VCaP (cell line): ENCODE measurements at regions not wholly inside any gene's neighbourhood (a gene's known extent, or its start where the extent isn't known, plus 50 kb on each side); places are given as distances from the start of the nearest gene placed in this dataset.
"Not testable (repeated sequence)": the region's sequence is repeated elsewhere in the genome, so short reads cannot be mapped to it uniquely, and the experiment has no call there.

Experiments
- H3K27ac ChIP-seq: fragments of 450-650 bp; 2 replicates; pipeline ENCODE4 v1.5.1; 2017
- CTCF ChIP-seq: fragments of 450-650 bp; conservative IDR thresholded peaks from 2 replicates; pipeline ENCODE4 v1.5.1; 2017; ENCODE audit warnings: mild to moderate bottlenecking, moderate library complexity

DNA sequence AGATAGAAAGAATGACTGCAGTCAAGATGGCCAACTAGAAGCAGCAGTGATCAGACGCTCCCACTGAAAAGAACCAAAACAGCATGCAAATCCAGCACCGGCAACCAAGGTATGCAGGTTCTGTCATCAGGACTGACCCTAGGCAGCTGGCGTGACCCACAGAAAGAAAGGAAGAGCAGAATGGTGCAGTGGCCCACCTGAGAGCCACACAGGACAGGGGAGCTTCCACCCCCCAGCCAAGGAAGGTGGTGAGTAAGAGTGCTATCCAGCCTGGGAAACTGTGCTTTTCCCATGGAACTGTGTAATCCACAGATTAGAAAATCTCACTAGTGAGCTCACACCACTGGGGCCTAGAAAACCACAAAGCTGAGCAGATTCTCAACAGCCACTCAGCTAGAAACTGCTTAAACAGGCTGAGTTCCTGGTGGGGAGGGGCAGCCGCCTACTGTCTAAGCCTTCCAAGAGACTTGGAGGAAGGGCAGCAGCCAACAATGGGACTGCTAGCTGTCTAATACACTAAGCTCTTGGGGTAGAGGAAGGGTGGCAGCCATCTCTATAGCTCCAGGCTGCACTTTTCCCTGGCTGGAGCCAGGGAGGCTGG, 127.9 kb downstream of the EVA1A start:
- H3K27ac ChIP-seq = no peak overlapping the region
- no peak for TF ChIP-seq CTCF

DNA sequence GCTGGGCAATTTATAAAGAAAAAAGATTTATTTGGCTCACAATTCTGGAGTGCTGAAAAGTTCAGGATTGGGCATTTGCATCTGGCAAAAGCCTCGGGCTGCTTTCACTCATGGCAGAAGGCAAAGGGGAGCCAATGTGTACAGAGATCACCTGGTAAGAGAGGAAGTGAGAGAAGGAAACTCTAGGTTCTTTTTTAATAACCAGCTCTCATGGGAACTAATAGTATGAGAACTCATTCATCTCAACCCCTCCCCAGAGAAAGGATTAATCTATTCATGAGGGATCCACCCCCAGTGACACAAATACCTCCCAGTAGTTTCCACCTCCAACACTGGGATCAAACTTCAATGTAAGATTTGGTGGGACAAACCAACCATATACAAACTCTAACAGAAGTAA, 129.0 kb downstream of the EVA1A start:
- H3K27ac ChIP-seq = no peak overlapping the region
- TF ChIP-seq CTCF = no peak

GRCh38 chr2:75431276-75431675, 129.5 kb downstream of the EVA1A start:
- no peak overlapping the region for H3K27ac ChIP-seq
- TF ChIP-seq CTCF = no peak

DNA sequence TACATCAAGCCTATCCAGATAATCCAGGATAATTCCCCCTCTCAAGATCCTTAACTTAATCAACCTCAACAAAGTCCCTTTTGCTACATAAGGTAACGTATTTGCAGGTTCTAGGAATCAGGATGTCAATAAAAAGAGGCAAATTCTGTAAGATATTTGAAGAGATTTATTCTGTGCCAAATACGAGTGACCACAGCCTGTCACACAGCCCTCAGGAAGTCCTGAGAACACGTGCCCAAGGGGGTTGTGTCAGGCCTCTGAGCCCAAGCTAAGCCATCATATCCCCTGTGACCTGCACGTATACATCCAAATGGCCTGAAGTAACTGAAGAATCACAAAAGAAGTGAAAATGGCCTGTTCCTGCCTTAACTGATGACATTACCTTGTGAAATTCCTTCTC, 130.3 kb downstream of the EVA1A start:
- not testable (repeated sequence) for H3K27ac ChIP-seq

- H3K27ac ChIP-seq = no peak overlapping the region
- TF ChIP-seq CTCF = no peak
Observed at GRCh38 chr2:75428646-75429443, 131.9 kb downstream of the EVA1A start.

DNA sequence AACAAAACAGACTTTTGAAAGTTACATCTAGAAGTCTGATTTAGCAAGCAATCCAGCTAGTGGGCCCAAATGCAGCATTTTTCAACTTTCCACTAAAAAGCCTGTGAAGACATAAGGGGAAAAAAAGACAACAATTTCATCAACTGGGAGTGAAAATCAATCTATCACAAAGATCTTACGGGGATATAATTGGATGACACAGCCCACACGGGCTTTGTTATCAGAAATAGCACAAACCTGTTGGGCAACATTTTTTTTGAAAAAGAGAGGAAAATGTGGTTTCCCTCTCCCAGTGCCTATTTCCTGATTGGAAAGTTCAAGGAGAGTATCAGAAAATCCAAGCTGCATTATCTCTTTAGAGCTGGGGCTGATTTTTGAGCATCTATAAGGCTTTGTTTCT, 132.7 kb downstream of the EVA1A start:
- no peak for TF ChIP-seq CTCF
- no peak overlapping the region for H3K27ac ChIP-seq

GRCh38 chr2:75424936-75425619, 135.7 kb downstream of the EVA1A start:
- H3K27ac ChIP-seq = no peak overlapping the region
- no peak for TF ChIP-seq CTCF

GRCh38 chr2:75421986-75422385, 138.8 kb downstream of the EVA1A start:
- no peak for TF ChIP-seq CTCF
- no peak overlapping the region for H3K27ac ChIP-seq
